Fibroblast of lung (primary cell): ENCODE measurements at regions not wholly inside any gene's neighbourhood (a gene's known extent, or its start where the extent isn't known, plus 50 kb on each side); places are given as distances from the start of the nearest gene placed in this dataset.

Source experiments
- CTCF ChIP-seq, 2 donors: IDR thresholded peaks in 1 of 2; conservative IDR thresholded peaks in 1 of 2; 1 replicate in 1 of 2; 2 replicates in 1 of 2; pipeline ENCODE4 v1.5.1; 2011 to 2012; ENCODE audit warnings: low read length in 2 of 2, control low read depth in 1 of 2, inconsistent platforms in 1 of 2, low read depth in 1 of 2, mild to moderate bottlenecking in 1 of 2
- EZH2 ChIP-seq: IDR thresholded peaks from 2 replicates; pipeline ENCODE4 v1.5.1; 2012; ENCODE audit warnings: low read length, control low read depth, mild to moderate bottlenecking; ENCODE audit errors: missing control alignments

DNA sequence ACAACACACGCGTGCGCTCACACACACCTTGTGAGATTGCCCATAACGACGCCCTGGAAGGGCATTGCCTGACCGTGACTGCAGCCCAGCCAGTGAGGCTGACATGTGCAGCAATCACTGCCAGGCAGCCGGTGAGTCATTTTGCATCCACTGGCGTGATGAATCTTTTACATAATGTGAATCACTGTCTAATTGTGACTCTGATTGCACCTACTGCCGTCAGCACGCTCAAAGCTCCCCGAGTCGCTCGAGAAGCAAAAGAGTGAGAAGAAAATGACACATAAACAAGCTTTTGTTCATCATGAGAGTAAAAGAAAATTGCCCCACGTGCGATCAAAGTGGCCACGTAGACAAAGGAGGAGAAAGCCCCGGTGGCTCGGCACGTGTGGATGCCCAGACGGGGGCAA, 117.4 kb upstream of the PFKP start:
- TF ChIP-seq CTCF (conservative IDR thresholded peaks at IDR 0.05 in 1 of 2, IDR thresholded peaks at IDR 0.05 in 1 of 2; ENCODE audit: low read depth in 1 of 2, low read length in 2 of 2) (no peak), EZH2 (no peak)
